M059J (cell line): ENCODE measurements at regions not wholly inside any gene's neighbourhood (a gene's known extent, or its start where the extent isn't known, plus 50 kb on each side); places are given as distances from the start of the nearest gene placed in this dataset.

Experiments
- DNase-seq: peaks from one replicate; pipeline ENCODE4 v3.0.0-alpha.2; 2012; ENCODE audit warnings: low read depth

DNA sequence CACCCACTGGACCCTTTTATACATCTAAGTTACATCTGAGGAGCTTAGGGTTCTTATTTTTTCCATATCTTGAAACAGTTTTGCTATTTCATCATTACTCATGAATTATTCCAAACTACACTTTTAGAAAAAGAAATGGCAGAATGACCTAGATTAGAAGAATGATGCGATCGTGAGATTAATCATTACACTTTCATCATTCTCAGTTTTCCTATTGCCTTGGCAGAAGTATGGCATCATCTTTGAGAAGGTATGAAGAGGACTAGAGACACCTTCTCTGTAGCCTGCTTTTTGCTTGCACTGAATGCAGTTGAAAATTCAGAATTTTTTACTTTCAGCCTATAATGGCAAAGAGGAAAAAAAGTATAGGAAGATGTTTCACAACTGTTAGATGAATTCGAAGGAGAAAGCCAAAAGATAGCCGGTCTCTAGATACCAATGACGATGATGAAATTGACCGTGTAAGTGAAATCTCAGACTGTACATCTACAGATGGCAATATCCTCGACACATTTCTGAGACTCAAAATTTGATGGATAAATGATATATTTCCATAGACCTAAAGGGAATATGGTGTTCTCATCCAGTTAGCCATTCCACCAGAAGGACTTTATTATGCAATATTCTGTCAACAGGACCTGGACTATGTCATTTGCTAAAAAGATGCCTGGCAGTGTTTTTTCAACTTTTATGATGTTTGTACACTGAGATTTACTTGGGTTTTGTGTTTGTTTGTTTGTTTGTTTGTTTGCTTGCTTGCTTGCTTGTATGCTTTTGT, 191.8 kb downstream of the TOMM20 start:
- no peak for DNase-seq

GRCh38 chr1:234934611-234935033, 194.0 kb downstream of the TOMM20 start:
- DNase-seq = peak; percentile 62

- DNase-seq = peak; percentile 82
Observed at GRCh38 chr1:234933475-234933874, 195.2 kb downstream of the TOMM20 start.

GRCh38 chr1:234932511-234933430, 195.9 kb downstream of the TOMM20 start:
- peak; percentile 51 for DNase-seq

DNA sequence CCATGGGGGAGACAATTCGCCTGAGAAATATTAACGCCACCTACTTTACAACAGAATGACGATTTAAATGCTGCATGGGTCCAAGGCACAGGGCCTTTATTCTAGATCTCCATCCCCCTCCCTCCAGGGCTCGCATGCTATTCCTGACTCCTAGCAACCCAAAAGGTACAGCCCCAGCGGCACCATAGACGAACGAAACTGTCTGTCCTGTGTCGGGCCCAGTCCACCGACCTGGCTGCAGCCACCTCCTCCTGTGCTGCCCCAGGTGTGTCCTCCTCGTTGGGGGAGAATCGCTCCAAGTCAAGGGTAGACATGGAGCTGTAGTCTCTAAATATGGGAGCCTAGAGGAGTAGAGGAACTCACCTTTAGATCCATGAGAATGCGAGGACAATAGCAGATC, 196.5 kb downstream of the TOMM20 start:
- DNase-seq = no peak

DNA sequence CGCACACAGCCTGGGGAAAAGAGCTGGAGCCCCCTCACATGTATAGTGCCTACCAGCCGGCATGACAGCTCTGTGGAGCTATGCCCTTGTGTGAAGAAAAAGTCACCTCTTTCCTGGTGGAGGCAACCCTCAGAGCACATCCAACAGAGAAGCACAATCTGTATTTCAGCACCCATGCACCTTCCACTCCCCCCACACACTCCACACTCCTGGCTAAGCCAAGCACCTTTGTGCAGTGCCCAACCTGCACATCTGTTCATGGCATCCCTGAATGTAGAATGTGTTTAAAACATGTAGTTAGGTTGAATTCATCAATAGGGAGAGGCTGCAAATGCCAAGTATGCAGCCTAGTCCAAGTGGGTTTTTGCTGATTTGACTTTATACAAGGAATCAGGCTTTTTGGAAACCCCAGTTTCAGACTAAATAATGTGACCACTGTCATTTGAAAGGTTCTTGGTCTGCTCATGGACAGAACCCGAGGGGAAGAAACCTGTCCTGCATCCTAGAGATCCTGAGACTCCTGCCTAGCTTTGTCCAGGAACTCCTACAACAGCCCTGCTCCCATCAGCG, 197.1 kb downstream of the TOMM20 start:
- no peak for DNase-seq

DNA sequence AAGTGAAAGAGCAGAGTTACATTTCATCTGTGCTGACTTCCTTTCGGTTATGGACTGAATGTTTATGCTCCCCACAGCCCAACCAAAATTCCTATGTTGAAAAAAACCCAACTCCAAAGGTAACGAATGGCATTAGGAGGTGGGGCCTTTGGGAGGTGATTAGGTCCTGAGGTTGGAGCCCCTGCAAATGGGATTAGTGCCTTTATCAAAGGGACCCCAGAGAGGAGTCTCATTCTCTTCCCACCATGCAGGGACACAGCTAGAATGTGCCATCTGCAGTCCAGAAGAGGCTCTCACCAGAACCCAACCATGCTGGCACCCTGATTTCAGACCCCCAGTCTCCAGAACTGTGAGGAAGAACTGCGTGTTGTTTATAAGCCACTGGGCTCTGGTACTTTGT, 199.3 kb downstream of the TOMM20 start:
- DNase-seq = no peak

DNA sequence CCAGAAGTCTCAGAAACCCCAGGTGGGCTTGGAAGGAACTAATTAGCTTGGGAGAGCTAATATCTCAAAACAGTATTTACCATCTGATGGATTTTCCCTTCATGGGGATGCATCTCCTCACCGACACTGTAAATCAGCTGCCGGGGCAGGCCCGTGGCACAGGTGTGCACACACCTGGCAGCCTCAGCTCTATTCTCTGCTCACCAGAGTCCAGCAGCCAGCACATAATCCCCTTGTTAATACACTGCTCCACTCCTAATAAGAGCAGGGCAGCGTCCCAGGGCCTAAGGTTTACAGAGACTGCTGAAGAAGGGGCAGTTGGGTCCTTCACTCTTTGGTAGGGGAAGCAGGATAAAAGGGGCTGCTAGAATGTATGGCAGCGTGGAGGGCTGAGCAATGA, 200.0 kb downstream of the TOMM20 start:
- DNase-seq = no peak

GRCh38 chr1:234927971-234928640, 200.5 kb downstream of the TOMM20 start:
- DNase-seq = no peak

DNA sequence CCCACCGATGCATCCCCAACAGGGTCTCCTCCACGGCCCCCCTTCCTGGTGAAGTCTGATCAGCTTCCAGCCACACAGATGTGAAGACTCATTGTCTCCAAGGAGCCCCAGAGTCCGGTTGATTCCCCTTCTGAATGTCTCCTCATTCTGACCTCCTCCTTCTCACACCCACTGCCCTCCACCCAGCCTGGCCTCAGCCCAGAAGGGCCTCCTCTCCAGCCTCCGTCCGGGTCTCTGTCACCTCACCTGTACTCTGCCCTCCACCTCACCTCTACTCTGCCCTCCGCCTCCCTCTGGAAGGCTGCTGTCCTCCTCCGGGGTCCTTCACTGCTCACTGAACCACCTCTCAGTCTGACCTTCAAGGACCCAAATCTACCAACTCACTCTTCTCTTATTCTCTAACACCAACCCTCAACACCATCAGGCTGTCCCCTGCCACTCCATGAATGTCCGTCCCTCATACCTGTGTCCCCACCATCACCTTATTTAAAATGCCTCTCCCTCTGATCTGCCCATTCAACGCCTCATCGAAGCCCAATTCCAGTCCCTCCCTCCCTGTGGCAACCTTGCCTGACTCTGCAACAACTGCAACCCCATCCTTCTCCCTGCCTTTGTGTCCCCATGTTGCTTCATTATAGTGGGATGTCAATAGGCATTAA, 201.2 kb downstream of the TOMM20 start:
- no peak for DNase-seq

- no peak for DNase-seq
Observed at GRCh38 chr1:234926559-234927311, 201.9 kb downstream of the TOMM20 start.

DNA sequence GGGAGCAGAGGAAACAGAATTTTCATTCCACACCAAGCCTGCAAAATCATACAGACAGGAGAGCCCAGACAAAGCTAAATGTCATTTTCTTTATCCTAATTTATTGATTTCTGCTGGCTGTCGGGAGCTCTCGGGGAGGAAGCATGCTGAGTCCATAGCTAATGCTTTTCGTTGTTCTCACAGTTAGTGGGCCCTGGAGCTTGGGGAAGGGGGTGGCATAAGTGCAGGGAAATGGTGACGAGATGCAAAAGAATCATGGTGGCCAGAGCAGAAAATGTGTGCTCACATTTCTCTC, 202.4 kb downstream of the TOMM20 start:
- no peak for DNase-seq

DNA sequence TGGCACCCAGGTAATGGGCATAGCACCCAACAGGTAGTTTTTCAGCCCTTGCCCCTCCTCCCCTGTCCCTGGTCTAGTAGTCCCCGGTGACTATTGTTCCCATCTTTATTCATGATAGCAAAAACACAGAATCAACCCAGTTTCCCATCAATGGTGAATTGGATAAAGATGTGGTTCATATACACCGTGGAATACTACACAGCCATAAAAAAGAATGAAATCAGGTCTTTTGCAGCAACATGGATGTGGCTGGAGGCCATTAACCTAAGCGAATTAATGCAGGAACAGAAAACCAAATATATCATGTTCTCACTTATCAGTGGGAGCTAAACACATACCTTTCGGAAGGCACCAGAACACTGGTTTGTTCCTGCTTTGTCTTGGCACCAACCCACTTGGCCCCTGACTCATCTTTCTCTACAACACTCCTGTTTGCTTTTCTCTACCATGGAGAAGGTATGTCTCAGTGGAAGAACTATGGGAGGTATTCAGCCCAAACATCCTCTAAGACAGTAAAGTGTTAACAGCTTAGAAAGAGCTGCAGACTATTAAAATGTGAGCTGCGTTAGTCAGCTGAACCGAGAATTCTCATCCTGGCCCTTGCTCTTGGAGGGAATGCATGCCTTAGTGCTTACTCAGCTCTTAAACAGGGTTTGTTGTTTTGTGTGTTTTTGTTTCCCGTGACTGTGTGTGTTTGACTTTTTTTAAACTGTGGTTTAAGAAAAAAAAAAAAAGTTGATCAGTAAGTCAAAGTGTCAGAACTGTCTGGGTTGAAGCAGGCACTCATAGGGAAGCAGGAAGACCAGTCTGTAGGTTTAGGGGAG, 203.0 kb downstream of the TOMM20 start:
- DNase-seq = peak; percentile 100

GRCh38 chr1:234924450-234925355, 203.9 kb downstream of the TOMM20 start:
- DNase-seq = no peak

DNA sequence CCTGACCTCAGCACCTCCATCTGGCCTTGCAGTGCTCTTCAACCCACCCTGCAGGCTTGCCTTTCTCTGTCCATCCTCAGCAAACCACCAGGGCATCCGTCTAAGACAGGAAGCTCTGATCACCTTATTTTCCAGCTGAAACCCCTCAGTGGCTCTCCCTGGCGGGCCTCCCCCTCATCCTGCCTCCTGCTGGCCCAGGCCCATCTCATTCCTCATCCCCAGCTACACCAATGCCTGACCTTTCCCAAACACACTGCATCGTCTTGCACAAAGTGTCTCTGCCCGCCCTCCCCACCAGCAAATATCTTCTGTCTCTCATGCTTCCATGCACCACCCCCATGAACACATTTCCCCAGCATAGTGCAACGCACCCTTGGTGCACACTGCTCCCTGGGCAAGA, 205.0 kb downstream of the TOMM20 start:
- no peak for DNase-seq

- DNase-seq = no peak
Observed at GRCh38 chr1:234922987-234923386, 205.7 kb downstream of the TOMM20 start.

DNA sequence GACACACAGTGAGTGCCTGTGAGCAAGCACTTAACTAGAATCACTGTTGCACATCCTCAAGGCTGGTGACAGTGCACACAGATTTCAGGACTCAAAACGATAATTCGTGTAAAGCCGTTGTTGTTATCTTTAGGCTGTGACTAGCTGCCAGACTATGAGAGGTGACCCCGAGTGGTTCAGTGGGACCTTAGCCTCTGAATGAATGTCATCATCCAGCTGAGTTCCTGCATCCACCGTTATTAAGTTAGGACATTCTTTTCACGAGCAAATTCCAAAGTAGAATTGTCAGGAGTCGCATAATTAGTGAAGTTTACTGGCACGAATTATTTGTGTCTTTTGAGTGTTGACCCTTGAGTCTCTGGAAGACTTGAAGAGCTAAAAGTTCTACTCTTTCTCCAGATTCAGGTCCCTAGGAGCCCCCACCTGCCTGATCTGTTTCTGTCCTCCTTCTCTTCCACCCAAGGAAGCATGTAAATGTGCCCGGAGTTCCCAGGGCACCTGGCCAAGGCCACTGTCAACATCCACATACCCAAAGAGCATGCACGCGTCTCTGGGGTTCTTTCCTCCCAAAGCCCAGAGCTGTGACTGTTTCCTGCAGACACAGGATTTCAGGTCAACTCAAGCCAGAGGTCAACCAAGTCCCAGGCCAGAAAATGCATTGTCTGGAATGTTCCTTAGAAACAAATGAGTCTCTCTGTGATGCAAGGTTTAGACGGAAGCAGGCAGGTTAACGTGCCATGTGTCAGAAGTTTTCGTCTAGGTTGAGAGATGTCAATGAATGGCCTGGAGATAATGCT, 207.2 kb downstream of the TOMM20 start:
- DNase-seq = peak; percentile 68

GRCh38 chr1:234920843-234921140, 207.8 kb downstream of the TOMM20 start:
- no peak for DNase-seq
